ENCODE measurements at regions not wholly inside any gene's neighbourhood (a gene's known extent, or its start where the extent isn't known, plus 50 kb on each side); places are given as distances from the start of the nearest gene placed in this dataset.
A peak's percentile ranks its signal among the peaks of the same experiment; 100 is the strongest.
"Not testable (repeated sequence)": the region's sequence is repeated elsewhere in the genome, so short reads cannot be mapped to it uniquely, and the experiment has no call there.

GRCh38 chr9:74147906-74148305, 349.2 kb upstream of the RORB start:
- Histone ChIP-seq H3K9me3 (ENCODE audit: insufficient read depth, low read depth, low read length) (no peaks in the 10 kb centered on the region), H3K4me2 (ENCODE audit: low read depth, low read length, poor library complexity, severe bottlenecking) (no peak overlapping the region), H3K9me2 (replicated peaks; ENCODE audit: low read depth, low read length) (no peaks in the 10 kb centered on the region), H3K9ac (ENCODE audit: low read depth, low read length, poor library complexity, severe bottlenecking) (no peak overlapping the region), H4K20me1 (ENCODE audit: insufficient read depth, low read length, poor library complexity, severe bottlenecking) (no peaks in the 10 kb centered on the region), H3K4me3 (ENCODE audit: low read length, poor library complexity, severe bottlenecking) (no peak overlapping the region), H3K4me1 (ENCODE audit: insufficient read depth, low read length, poor library complexity, severe bottlenecking) (no peaks in the 10 kb centered on the region), H3F3A (ENCODE audit: low read depth) (no peaks in the 10 kb centered on the region), H3K36me3 (ENCODE audit: insufficient read depth, low read length) (no peaks in the 10 kb centered on the region), H3K27me3 (ENCODE audit: insufficient read depth, low read length, poor library complexity, severe bottlenecking) (no peaks in the 10 kb centered on the region), H3K79me2 (ENCODE audit: insufficient read depth, low read length) (no peaks in the 10 kb centered on the region), H2AFZ (ENCODE audit: low read length) (no peak overlapping the region)
- TF ChIP-seq CTCF (conservative IDR thresholded peaks at IDR 0.05; ENCODE audit: low read length) = no peak
- no peak for TF ChIP-seq EZH2phosphoT487 (IDR thresholded peaks at IDR 0.05; ENCODE audit: borderline replicate concordance)

GRCh38 chr9:74172874-74173273, 324.3 kb upstream of the RORB start:
- Histone ChIP-seq H3K4me3 (ENCODE audit: low read length, poor library complexity, severe bottlenecking) (no peak overlapping the region), H3K4me1 (ENCODE audit: insufficient read depth, low read length, poor library complexity, severe bottlenecking) (peaks cover 7% of the 10 kb centered on the region), H3K27me3 (ENCODE audit: insufficient read depth, low read length, poor library complexity, severe bottlenecking) (no peaks in the 10 kb centered on the region), H3K79me2 (ENCODE audit: insufficient read depth, low read length) (no peaks in the 10 kb centered on the region), H3K9ac (ENCODE audit: low read depth, low read length, poor library complexity, severe bottlenecking) (no peak overlapping the region), H2AFZ (ENCODE audit: low read length) (no peak overlapping the region), H3K9me3 (ENCODE audit: insufficient read depth, low read depth, low read length) (no peaks in the 10 kb centered on the region), H4K20me1 (ENCODE audit: insufficient read depth, low read length, poor library complexity, severe bottlenecking) (no peaks in the 10 kb centered on the region), H3K9me2 (replicated peaks; ENCODE audit: low read depth, low read length) (no peaks in the 10 kb centered on the region), H3F3A (ENCODE audit: low read depth) (no peaks in the 10 kb centered on the region), H3K4me2 (ENCODE audit: low read depth, low read length, poor library complexity, severe bottlenecking) (peak overlapping the region; percentile 8), H3K36me3 (ENCODE audit: insufficient read depth, low read length) (no peaks in the 10 kb centered on the region)
- no peak for TF ChIP-seq EZH2phosphoT487 (IDR thresholded peaks at IDR 0.05; ENCODE audit: borderline replicate concordance)
- no peak for TF ChIP-seq CTCF (conservative IDR thresholded peaks at IDR 0.05; ENCODE audit: low read length)

GRCh38 chr9:74173284-74173683, 323.9 kb upstream of the RORB start:
- H3K4me3 ChIP-seq (ENCODE audit: low read length, poor library complexity, severe bottlenecking) = no peak overlapping the region
- H2AFZ ChIP-seq (ENCODE audit: low read length) = no peak overlapping the region
- no peaks in the 10 kb centered on the region for H4K20me1 ChIP-seq (ENCODE audit: insufficient read depth, low read length, poor library complexity, severe bottlenecking)
- H3K4me1 ChIP-seq (ENCODE audit: insufficient read depth, low read length, poor library complexity, severe bottlenecking) = peaks cover 7% of the 10 kb centered on the region
- H3K36me3 ChIP-seq (ENCODE audit: insufficient read depth, low read length) = no peaks in the 10 kb centered on the region
- peak overlapping the region; percentile 8 for H3K4me2 ChIP-seq (ENCODE audit: low read depth, low read length, poor library complexity, severe bottlenecking)
- H3K9me3 ChIP-seq (ENCODE audit: insufficient read depth, low read depth, low read length) = no peaks in the 10 kb centered on the region
- H3F3A ChIP-seq (ENCODE audit: low read depth) = no peaks in the 10 kb centered on the region
- no peak for TF ChIP-seq CTCF (conservative IDR thresholded peaks at IDR 0.05; ENCODE audit: low read length)
- no peaks in the 10 kb centered on the region for H3K27me3 ChIP-seq (ENCODE audit: insufficient read depth, low read length, poor library complexity, severe bottlenecking)
- no peaks in the 10 kb centered on the region for H3K9me2 ChIP-seq (replicated peaks; ENCODE audit: low read depth, low read length)
- no peaks in the 10 kb centered on the region for H3K79me2 ChIP-seq (ENCODE audit: insufficient read depth, low read length)
- H3K9ac ChIP-seq (ENCODE audit: low read depth, low read length, poor library complexity, severe bottlenecking) = no peak overlapping the region

GRCh38 chr9:74197771-74198170, 299.4 kb upstream of the RORB start:
- not testable (repeated sequence) for H2AFZ ChIP-seq (ENCODE audit: low read length); H3K9me3 ChIP-seq (ENCODE audit: insufficient read depth, low read depth, low read length); H3K9ac ChIP-seq (ENCODE audit: low read depth, low read length, poor library complexity, severe bottlenecking); H3K79me2 ChIP-seq (ENCODE audit: insufficient read depth, low read length); H3K4me1 ChIP-seq (ENCODE audit: insufficient read depth, low read length, poor library complexity, severe bottlenecking); H3K36me3 ChIP-seq (ENCODE audit: insufficient read depth, low read length); H3K9me2 ChIP-seq (replicated peaks; ENCODE audit: low read depth, low read length); H3K4me3 ChIP-seq (ENCODE audit: low read length, poor library complexity, severe bottlenecking); H3K27me3 ChIP-seq (ENCODE audit: insufficient read depth, low read length, poor library complexity, severe bottlenecking); H3F3A ChIP-seq (ENCODE audit: low read depth); H3K4me2 ChIP-seq (ENCODE audit: low read depth, low read length, poor library complexity, severe bottlenecking); H4K20me1 ChIP-seq (ENCODE audit: insufficient read depth, low read length, poor library complexity, severe bottlenecking)

All from Loucy (cell line).